Endothelial cell (in vitro differentiated cells): ENCODE measurements at regions not wholly inside any gene's neighbourhood (a gene's known extent, or its start where the extent isn't known, plus 50 kb on each side); places are given as distances from the start of the nearest gene placed in this dataset.

Source experiments
- DNase-seq: peaks from one replicate; pipeline ENCODE4 v3.0.0; 2021; ENCODE audit warnings: low spot score
- H3K27ac Mint-ChIP-seq: one replicate; pipeline ENCODE4 v1.8.0; 2021; ENCODE audit warnings: mixed read lengths, inconsistent platforms; ENCODE audit not compliant: unreplicated experiment
- H3K27me3 Mint-ChIP-seq: one replicate; pipeline ENCODE4 v1.8.0; 2021; ENCODE audit warnings: mild to moderate bottlenecking, moderate library complexity, mixed read lengths, inconsistent platforms; ENCODE audit not compliant: unreplicated experiment
- H3K36me3 Mint-ChIP-seq: one replicate; pipeline ENCODE4 v1.8.0; 2021; ENCODE audit warnings: mild to moderate bottlenecking, low read depth, mixed read lengths, inconsistent platforms; ENCODE audit not compliant: unreplicated experiment
- H3K4me1 Mint-ChIP-seq: one replicate; pipeline ENCODE4 v1.8.0; 2021; ENCODE audit warnings: mild to moderate bottlenecking, mixed read lengths, inconsistent platforms; ENCODE audit not compliant: unreplicated experiment
- H3K4me3 Mint-ChIP-seq: one replicate; pipeline ENCODE4 v1.8.0; 2021; ENCODE audit warnings: mild to moderate bottlenecking, mixed read lengths, inconsistent platforms; ENCODE audit not compliant: unreplicated experiment
- H3K9me3 Mint-ChIP-seq: one replicate; pipeline ENCODE4 v1.8.0; 2021; ENCODE audit warnings: mixed read lengths, inconsistent platforms; ENCODE audit not compliant: unreplicated experiment
- CTCF ChIP-seq: fragments of 200-600 bp; sonication (generic); IDR thresholded peaks from one replicate; pipeline ENCODE4 v1.5.0; 2021; ENCODE audit warnings: antibody characterized with exemption; ENCODE audit not compliant: unreplicated experiment

- no peaks in the 10 kb centered on the region for H3K27me3 Mint-ChIP-seq
Measured at GRCh38 chr13:105327581-105328126, 1207.8 kb downstream of the EFNB2 start.

GRCh38 chr13:105319875-105320274 lies 1215.6 kb downstream of the EFNB2 start:
- no peak overlapping the region for H3K27ac Mint-ChIP-seq
- no peak overlapping the region for H3K4me3 Mint-ChIP-seq
- no peaks in the 10 kb centered on the region for H3K36me3 Mint-ChIP-seq
- H3K9me3 Mint-ChIP-seq = no peaks in the 10 kb centered on the region
- TF ChIP-seq CTCF = no peak
- H3K27me3 Mint-ChIP-seq = no peaks in the 10 kb centered on the region
- DNase-seq = no peak
- no peaks in the 10 kb centered on the region for H3K4me1 Mint-ChIP-seq

More at GRCh38 chr13:105327581-105328126, 1207.8 kb downstream of the EFNB2 start:
- Mint-ChIP-seq H3K27ac (no peak overlapping the region), H3K36me3 (no peaks in the 10 kb centered on the region), H3K4me3 (no peak overlapping the region), H3K9me3 (no peaks in the 10 kb centered on the region), H3K4me1 (no peaks in the 10 kb centered on the region)
- DNase-seq = no peak
- no peak for TF ChIP-seq CTCF

- no peak for DNase-seq
- Mint-ChIP-seq H3K4me1 (no peaks in the 10 kb centered on the region), H3K27me3 (peaks cover 4% of the 10 kb centered on the region), H3K36me3 (no peaks in the 10 kb centered on the region), H3K4me3 (no peak overlapping the region), H3K27ac (no peak overlapping the region), H3K9me3 (no peaks in the 10 kb centered on the region)
- TF ChIP-seq CTCF = no peak
Measured at GRCh38 chr13:105316731-105317130, 1218.7 kb downstream of the EFNB2 start.

GRCh38 chr13:105312906-105313305 lies 1222.6 kb downstream of the EFNB2 start:
- H3K27me3 Mint-ChIP-seq = peaks cover 4% of the 10 kb centered on the region
- TF ChIP-seq CTCF = no peak
- no peak for DNase-seq
- no peaks in the 10 kb centered on the region for H3K36me3 Mint-ChIP-seq
- no peaks in the 10 kb centered on the region for H3K9me3 Mint-ChIP-seq
- no peak overlapping the region for H3K27ac Mint-ChIP-seq
- H3K4me1 Mint-ChIP-seq = no peaks in the 10 kb centered on the region
- no peak overlapping the region for H3K4me3 Mint-ChIP-seq

- H3K4me3 Mint-ChIP-seq = no peak overlapping the region
Measured at GRCh38 chr13:105311094-105311493, 1224.4 kb downstream of the EFNB2 start.

More at GRCh38 chr13:105311094-105311493, 1224.4 kb downstream of the EFNB2 start:
- no peaks in the 10 kb centered on the region for H3K36me3 Mint-ChIP-seq
- no peak for TF ChIP-seq CTCF
- H3K4me1 Mint-ChIP-seq = no peaks in the 10 kb centered on the region
- no peak for DNase-seq
- no peaks in the 10 kb centered on the region for H3K9me3 Mint-ChIP-seq
- no peak overlapping the region for H3K27ac Mint-ChIP-seq
- H3K27me3 Mint-ChIP-seq = peaks cover 4% of the 10 kb centered on the region
